ENCODE measurements at regions not wholly inside any gene's neighbourhood (a gene's known extent, or its start where the extent isn't known, plus 50 kb on each side); places are given as distances from the start of the nearest gene placed in this dataset.

DNA sequence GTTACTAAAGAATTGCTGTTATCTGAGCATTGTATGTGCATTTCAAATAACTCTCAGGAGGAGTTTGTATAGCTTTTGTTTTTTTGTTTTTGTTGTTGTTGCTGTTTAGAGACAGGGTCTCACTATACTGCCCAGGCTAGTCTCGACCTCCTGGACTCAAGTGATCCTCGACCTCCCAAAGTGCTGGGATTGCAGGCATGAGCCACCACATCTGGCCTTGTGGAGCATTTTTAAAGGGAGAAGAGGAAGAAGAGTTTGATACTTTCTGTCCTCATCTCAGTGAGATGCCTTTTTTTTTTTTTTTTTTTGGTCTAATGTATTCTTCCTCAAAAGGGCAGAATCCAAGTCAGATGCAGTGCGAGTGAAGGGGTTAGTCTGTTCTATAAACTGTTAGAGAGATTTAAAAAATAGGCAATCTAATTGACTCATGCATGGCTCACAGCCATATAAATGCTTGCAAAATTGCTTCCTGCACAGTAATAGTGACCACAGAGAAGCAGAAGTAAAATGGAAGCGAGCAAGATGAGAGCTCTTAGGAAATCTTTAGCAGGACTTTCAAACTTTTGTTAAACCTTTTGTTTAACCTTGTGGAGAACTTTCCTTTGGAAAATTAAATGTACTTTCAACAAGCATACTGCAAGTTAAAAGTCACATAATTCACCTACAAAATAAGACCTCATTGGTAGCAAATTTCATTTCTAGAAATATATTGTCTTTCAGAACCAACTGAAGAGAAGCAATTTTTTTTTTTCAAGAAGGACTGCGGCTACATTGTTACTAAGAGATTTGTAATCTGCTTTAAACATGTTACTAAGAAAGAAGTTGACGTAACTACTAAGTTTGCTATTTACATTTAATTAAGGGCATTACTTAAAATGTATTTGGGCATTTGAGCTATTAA is 52.3 kb upstream of the ROCK1 start:
- DNase-seq (ENCODE audit: low read depth, low spot score) = no peak
- Histone ChIP-seq H3K27me3 (replicated peaks in 1 of 2; ENCODE audit: control insufficient read depth in 2 of 2, insufficient read depth in 2 of 2, low read length in 1 of 2) (no peaks in the 10 kb centered on the region), H4K20me1 (ENCODE audit: control insufficient read depth, insufficient read depth) (no peaks in the 10 kb centered on the region), H3K4me3 (no peak overlapping the region), H3K9ac (ENCODE audit: control insufficient read depth, insufficient read depth, low read length) (no peak overlapping the region), H3K4me2 (ENCODE audit: control insufficient read depth, insufficient read depth) (no peak overlapping the region), H3K36me3 (ENCODE audit: control insufficient read depth in 2 of 2, insufficient read depth in 2 of 2, low read length in 1 of 2) (no peaks in the 10 kb centered on the region), H3K27ac (ENCODE audit: control insufficient read depth, insufficient read depth) (no peak overlapping the region), H3K79me2 (ENCODE audit: control insufficient read depth, insufficient read depth, low read length) (no peaks in the 10 kb centered on the region), H3K9me3 (replicated peaks; ENCODE audit: control insufficient read depth, insufficient read depth, low read length) (no peaks in the 10 kb centered on the region), H2AFZ (ENCODE audit: control insufficient read depth, low read depth, low read length) (no peak overlapping the region), H3K4me1 (ENCODE audit: control insufficient read depth, insufficient read depth, low read length) (no peaks in the 10 kb centered on the region)
- BruUV-seq (replicated peaks) = no TSS peak
- ChIA-PET RAD21 (ENCODE audit: unreplicated experiment) (no interaction called here), SMC1A (ENCODE audit: uncharacterized antibody, unreplicated experiment) (no interaction called here), CTCF (interaction anchor here (2.3 kb wide), 1 partner anchor 15 kb away, joined by 11 read pairs; no protein-coding TSS in a partner anchor), POLR2A (no interaction called here)
- in situ Hi-C loops (cut with MboI) = no loop called here
- WGBS (ENCODE audit: insufficient coverage, insufficient replicate concordance, low lambda C conversion rate, missing lambda C conversion rate) = 28% methylated on average over 6 of the region's 6 CpGs
- TF ChIP-seq RUNX3 (IDR thresholded peaks at IDR 0.05; ENCODE audit: low read length) (no peak), ESRRA (IDR thresholded peaks at IDR 0.05; ENCODE audit: low read length) (no peak)
- TF ChIP-seq, protein P1, sequence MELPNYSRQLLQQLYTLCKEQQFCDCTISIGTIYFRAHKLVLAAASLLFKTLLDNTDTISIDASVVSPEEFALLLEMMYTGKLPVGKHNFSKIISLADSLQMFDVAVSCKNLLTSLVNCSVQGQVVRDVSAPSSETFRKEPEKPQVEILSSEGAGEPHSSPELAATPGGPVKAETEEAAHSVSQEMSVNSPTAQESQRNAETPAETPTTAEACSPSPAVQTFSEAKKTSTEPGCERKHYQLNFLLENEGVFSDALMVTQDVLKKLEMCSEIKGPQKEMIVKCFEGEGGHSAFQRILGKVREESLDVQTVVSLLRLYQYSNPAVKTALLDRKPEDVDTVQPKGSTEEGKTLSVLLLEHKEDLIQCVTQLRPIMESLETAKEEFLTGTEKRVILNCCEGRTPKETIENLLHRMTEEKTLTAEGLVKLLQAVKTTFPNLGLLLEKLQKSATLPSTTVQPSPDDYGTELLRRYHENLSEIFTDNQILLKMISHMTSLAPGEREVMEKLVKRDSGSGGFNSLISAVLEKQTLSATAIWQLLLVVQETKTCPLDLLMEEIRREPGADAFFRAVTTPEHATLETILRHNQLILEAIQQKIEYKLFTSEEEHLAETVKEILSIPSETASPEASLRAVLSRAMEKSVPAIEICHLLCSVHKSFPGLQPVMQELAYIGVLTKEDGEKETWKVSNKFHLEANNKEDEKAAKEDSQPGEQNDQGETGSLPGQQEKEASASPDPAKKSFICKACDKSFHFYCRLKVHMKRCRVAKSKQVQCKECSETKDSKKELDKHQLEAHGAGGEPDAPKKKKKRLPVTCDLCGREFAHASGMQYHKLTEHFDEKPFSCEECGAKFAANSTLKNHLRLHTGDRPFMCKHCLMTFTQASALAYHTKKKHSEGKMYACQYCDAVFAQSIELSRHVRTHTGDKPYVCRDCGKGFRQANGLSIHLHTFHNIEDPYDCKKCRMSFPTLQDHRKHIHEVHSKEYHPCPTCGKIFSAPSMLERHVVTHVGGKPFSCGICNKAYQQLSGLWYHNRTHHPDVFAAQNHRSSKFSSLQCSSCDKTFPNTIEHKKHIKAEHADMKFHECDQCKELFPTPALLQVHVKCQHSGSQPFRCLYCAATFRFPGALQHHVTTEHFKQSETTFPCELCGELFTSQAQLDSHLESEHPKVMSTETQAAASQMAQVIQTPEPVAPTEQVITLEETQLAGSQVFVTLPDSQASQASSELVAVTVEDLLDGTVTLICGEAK (IDR thresholded peaks at IDR 0.05; ENCODE audit: borderline replicate concordance) = no peak
- no peak for ATAC-seq
- no peak for FAIRE-seq
- intact Hi-C loops (cut with micrococcal nuclease; ENCODE audit: unreplicated experiment) = no loop called here
